H1 (cell line): ENCODE measurements at regions not wholly inside any gene's neighbourhood (a gene's known extent, or its start where the extent isn't known, plus 50 kb on each side); places are given as distances from the start of the nearest gene placed in this dataset.

ENCODE experiments used
- CTCF ChIA-PET: fragments of 300-600 bp; sonication (Branson Sonifier 250); formaldehyde crosslinking; loops from one replicate; lab custom pipeline; 2021; ENCODE audit not compliant: partially characterized antibody; lab: Charles Lee
- POLR2A ChIA-PET: fragments of 300-600 bp; sonication (Branson Sonifier 250); formaldehyde crosslinking; loops from one replicate; lab custom pipeline; 2021; ENCODE audit warnings: inconsistent platforms; ENCODE audit not compliant: partially characterized antibody; lab: Charles Lee
- DNase-seq, 2 experiments: peaks; one replicate each; pipeline versions ENCODE4 v3.0.0 to v3.0.0-alpha.2; 2010 to 2022; ENCODE audit warnings: low spot score in 2 of 2, low read depth in 1 of 2, mixed read lengths in 1 of 2
- FAIRE-seq: peaks from 2 replicates; lab custom pipeline; 2011; peaks lifted over from hg19 to GRCh38; lab: Jason Lieb, UNC
- H2AFZ ChIP-seq: 2 replicates; pipeline ENCODE4 v1.8.1; 2012; ENCODE audit warnings: low read length, inconsistent platforms
- H2AK5ac ChIP-seq: 2 replicates; pipeline ENCODE4 v1.6.1; 2013; ENCODE audit warnings: low read depth, low read length
- H2BK120ac ChIP-seq: replicated peaks from 2 replicates; pipeline ENCODE3; 2013; ENCODE audit warnings: low read depth, low read length, inconsistent platforms
- H2BK12ac ChIP-seq: 2 replicates; pipeline ENCODE4 v1.6.1; 2013; ENCODE audit warnings: low read depth, low read length
- H2BK15ac ChIP-seq: 2 replicates; pipeline ENCODE4 v1.6.1; 2013; ENCODE audit warnings: low read length
- H2BK20ac ChIP-seq: 2 replicates; pipeline ENCODE4 v1.6.1; 2013; ENCODE audit warnings: low read length
- H2BK5ac ChIP-seq: 2 replicates; pipeline ENCODE4 v1.6.1; 2013; ENCODE audit warnings: low read depth, low read length
- H3K14ac ChIP-seq: 2 replicates; pipeline ENCODE4 v1.6.1; 2013; ENCODE audit warnings: inconsistent platforms; ENCODE audit not compliant: insufficient read length
- H3K18ac ChIP-seq: 2 replicates; pipeline ENCODE4 v1.6.1; 2013; ENCODE audit warnings: low read length; ENCODE audit errors: extremely low read depth
- H3K23ac ChIP-seq: 2 replicates; pipeline ENCODE4 v1.6.1; 2013; ENCODE audit warnings: inconsistent platforms; ENCODE audit not compliant: insufficient read length
- H3K23me2 ChIP-seq: 2 replicates; pipeline ENCODE4 v1.6.1; 2013; ENCODE audit warnings: low read depth, low read length
- H3K27ac ChIP-seq: 2 replicates; pipeline ENCODE4 v1.6.1; 2011; ENCODE audit warnings: low read depth, low read length, inconsistent platforms
- H3K27me3 ChIP-seq, 4 experiments: replicated peaks in 1 of 4; 1 replicate in 1 of 4; 2 replicates in 3 of 4; pipeline versions ENCODE4 v1.6.1 to v1.8.1; 2011 to 2013; ENCODE audit warnings: low read length in 3 of 4, mild to moderate bottlenecking in 3 of 4, inconsistent platforms in 2 of 4, mixed read lengths in 2 of 4, moderate library complexity in 1 of 4; ENCODE audit not compliant: control insufficient read depth in 3 of 4, insufficient read depth in 3 of 4; ENCODE audit errors: extremely low read depth in 1 of 4
- H3K36me3 ChIP-seq, 4 experiments: 2 replicates each; pipeline versions ENCODE4 v1.6.1 to v1.8.1; 2011 to 2013; ENCODE audit warnings: mild to moderate bottlenecking in 4 of 4, low read length in 3 of 4, moderate library complexity in 2 of 4, control low read depth in 1 of 4, inconsistent platforms in 1 of 4; ENCODE audit not compliant: insufficient read depth in 4 of 4, control insufficient read depth in 2 of 4
- H3K4ac ChIP-seq: replicated peaks from 2 replicates; pipeline ENCODE3; 2013; ENCODE audit warnings: low read length, low read depth, mixed read lengths, inconsistent platforms; ENCODE audit not compliant: insufficient read length
- H3K4me1 ChIP-seq, 4 experiments: replicated peaks in 1 of 4; 1 replicate in 1 of 4; 2 replicates in 3 of 4; pipeline versions ENCODE4 v1.6.1 to v1.8.1; 2011 to 2013; ENCODE audit warnings: low read length in 3 of 4, inconsistent platforms in 2 of 4, mixed read lengths in 1 of 4; ENCODE audit not compliant: insufficient read depth in 4 of 4, control insufficient read depth in 3 of 4
- H3K4me2 ChIP-seq, 2 experiments: 2 replicates each; pipeline versions ENCODE4 v1.6.1 to v1.8.1; 2011 to 2013; ENCODE audit warnings: low read depth in 2 of 2, low read length in 2 of 2, control low read depth in 1 of 2, inconsistent platforms in 1 of 2, mild to moderate bottlenecking in 1 of 2; ENCODE audit not compliant: insufficient read depth in 1 of 2
- H3K4me3 ChIP-seq, 4 experiments: fragments of 200-600, 300-600 bp in 1 of 4; sonication (generic), shearing (Covaris generic), sonication (Bioruptor Twin) in 1 of 4; 2 replicates each; pipeline versions ENCODE4 v1.5.1 to v1.8.1; 2011 to 2016; ENCODE audit warnings: low read length in 4 of 4, low read depth in 3 of 4, control low read depth in 2 of 4, inconsistent platforms in 2 of 4, mild to moderate bottlenecking in 2 of 4, mixed read lengths in 1 of 4, moderate library complexity in 1 of 4; ENCODE audit not compliant: insufficient read depth in 2 of 4; ENCODE audit errors: extremely low read depth in 1 of 4
- H3K56ac ChIP-seq: replicated peaks from 2 replicates; pipeline ENCODE3; 2013; ENCODE audit warnings: low read depth, mild to moderate bottlenecking, mixed read lengths, low read length, inconsistent platforms; ENCODE audit not compliant: insufficient read length
- H3K79me1 ChIP-seq: 2 replicates; pipeline ENCODE4 v1.6.1; 2013; ENCODE audit warnings: low read depth, low read length, control low read depth
- H3K79me2 ChIP-seq, 2 experiments: 2 replicates each; pipeline versions ENCODE4 v1.6.1 to v1.8.1; 2012 to 2013; ENCODE audit warnings: low read length in 2 of 2, mild to moderate bottlenecking in 2 of 2, inconsistent platforms in 1 of 2; ENCODE audit not compliant: insufficient read depth in 2 of 2, control insufficient read depth in 1 of 2
- H3K9ac ChIP-seq, 4 experiments: replicated peaks in 1 of 4; 1 replicate in 1 of 4; 2 replicates in 3 of 4; pipeline versions ENCODE4 v1.6.1 to v1.8.1; 2011 to 2013; ENCODE audit warnings: low read depth in 3 of 4, low read length in 3 of 4, control low read depth in 2 of 4, mild to moderate bottlenecking in 2 of 4, moderate library complexity in 2 of 4, inconsistent platforms in 1 of 4; ENCODE audit errors: extremely low read depth in 1 of 4
- H3K9me3 ChIP-seq, 2 experiments: 2 replicates each; pipeline versions ENCODE4 v1.6.1 to v1.8.1; 2012 to 2013; ENCODE audit warnings: mild to moderate bottlenecking in 2 of 2, moderate library complexity in 2 of 2, control low read depth in 1 of 2, inconsistent platforms in 1 of 2, low read depth in 1 of 2, low read length in 1 of 2, mixed read lengths in 1 of 2; ENCODE audit not compliant: insufficient read depth in 2 of 2
- H4K20me1 ChIP-seq, 2 experiments: replicated peaks in 1 of 2; 2 replicates each; pipeline versions ENCODE3 to v1.8.1; 2011 to 2013; ENCODE audit warnings: inconsistent platforms in 2 of 2, low read length in 2 of 2, mild to moderate bottlenecking in 1 of 2; ENCODE audit not compliant: insufficient read depth in 2 of 2, control insufficient read depth in 1 of 2
- H4K5ac ChIP-seq: 2 replicates; pipeline ENCODE4 v1.6.1; 2013; ENCODE audit warnings: low read length, low read depth, mixed read lengths, inconsistent platforms; ENCODE audit not compliant: insufficient read length
- H4K8ac ChIP-seq: 2 replicates; pipeline ENCODE4 v1.8.0; 2013; ENCODE audit warnings: mild to moderate bottlenecking, moderate library complexity, low read length, inconsistent platforms; ENCODE audit not compliant: insufficient read depth; ENCODE audit errors: extremely low read depth
- H4K91ac ChIP-seq: replicated peaks from 2 replicates; pipeline ENCODE3; 2013; ENCODE audit warnings: low read length, mixed read lengths, inconsistent platforms; ENCODE audit not compliant: insufficient read length
- ASH2L ChIP-seq: fragments of 200-600, 300-600 bp; sonication (generic); IDR thresholded peaks from one replicate; pipeline ENCODE4 v1.7.1; 2017; ENCODE audit warnings: low read length
- NRF1 ChIP-seq: IDR thresholded peaks from 2 replicates; pipeline ENCODE4 v1.6.1; 2011; ENCODE audit warnings: mild to moderate bottlenecking, low read depth, low read length, improper control_type of control experiment
- POLR2AphosphoS5 ChIP-seq: IDR thresholded peaks from 2 replicates; pipeline ENCODE4 v1.6.1; 2011; ENCODE audit warnings: low read depth, low read length
- RNF2 ChIP-seq: fragments of 200-900, 300-1000 bp; sonication (generic); IDR thresholded peaks from 2 replicates; pipeline ENCODE4 v1.7.1; 2016; ENCODE audit warnings: borderline replicate concordance, low read depth, mild to moderate bottlenecking, antibody characterized with exemption, low read length; ENCODE audit not compliant: poor library complexity, severe bottlenecking; ENCODE audit errors: missing control alignments
- SP1 ChIP-seq: IDR thresholded peaks from 2 replicates; pipeline ENCODE4 v1.6.1; 2011; ENCODE audit warnings: low read depth, low read length
- WGBS, 2 experiments: shearing (Covaris generic) in 1 of 2; methylation state at CpG; one replicate each; pipeline versions ENCODE4 v1.1.6 to v1.1.7; 2013 to 2015; ENCODE audit warnings: low lambda C conversion rate in 2 of 2, mixed read lengths in 2 of 2, inconsistent platforms in 1 of 2, low coverage in 1 of 2, missing lambda C conversion rate in 1 of 2; ENCODE audit not compliant: insufficient replicate concordance in 2 of 2, insufficient coverage in 1 of 2, insufficient read length in 1 of 2; ENCODE audit errors: extremely low coverage in 1 of 2, missing lambda C conversion rate in 1 of 2; 5-methylcytosine and 5-hydroxymethylcytosine counted together

DNA sequence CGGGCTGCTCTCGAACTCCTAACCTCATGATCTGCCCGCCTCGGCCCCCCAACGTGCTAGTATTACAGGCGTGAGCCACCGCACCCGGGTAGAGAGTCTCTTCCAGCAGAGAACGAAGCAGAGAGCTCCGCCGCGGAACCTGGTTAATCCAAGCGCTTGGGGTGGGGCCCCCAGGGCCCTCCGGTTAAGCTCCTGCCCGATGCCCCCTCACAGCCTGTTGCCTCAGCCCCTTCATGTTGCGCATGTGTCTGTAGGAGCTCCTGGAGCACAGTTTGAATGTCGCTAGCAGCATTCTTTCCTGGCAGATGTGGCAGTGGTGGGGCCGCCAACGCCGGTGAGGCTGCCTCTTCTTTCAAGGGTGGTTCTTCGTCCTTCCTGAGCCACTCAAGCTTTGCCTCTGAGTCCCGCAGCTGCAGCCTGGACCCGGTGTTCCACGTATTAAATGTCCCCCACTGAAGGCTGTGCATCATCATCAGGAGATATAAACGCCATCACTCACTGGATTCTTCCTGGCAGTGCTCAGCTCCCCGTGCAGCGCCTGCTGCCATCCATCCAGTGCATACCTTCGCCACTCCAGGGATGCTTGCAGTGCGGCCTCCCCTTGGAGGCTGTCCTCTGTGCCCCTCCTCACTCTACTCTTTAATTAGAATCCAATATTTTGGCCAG is 1919.3 kb downstream of the PCDH9 start:
- CTCF ChIA-PET = interaction anchor here (0.7 kb wide), 1 partner anchor 853 kb away, joined by 3 read pairs; no protein-coding TSS in a partner anchor

More for the DNA sequence above, 1919.3 kb downstream of the PCDH9 start:
- H4K8ac ChIP-seq = no peak overlapping the region
- H3K56ac ChIP-seq = no peak overlapping the region
- H2BK120ac ChIP-seq = no peak overlapping the region
- H3K4ac ChIP-seq = no peak overlapping the region
- 92% methylated on average over 29 of the region's 29 CpGs; no CpG with 5 or more reads in 1 of the 2 experiments for WGBS, 2 experiments
- no peaks in the 10 kb centered on the region for H3K4me1 ChIP-seq
- no peak for TF ChIP-seq RNF2
- TF ChIP-seq POLR2AphosphoS5 = no peak
- no peak for TF ChIP-seq NRF1
- no peak for TF ChIP-seq SP1
- TF ChIP-seq ASH2L = no peak
- no peak overlapping the region for H4K91ac ChIP-seq
- DNase-seq = no peak
- H3K23me2 ChIP-seq = no peaks in the 10 kb centered on the region
- H3K36me3 ChIP-seq = no peaks in the 10 kb centered on the region
- no peak overlapping the region for H2BK20ac ChIP-seq
- H2AFZ ChIP-seq = no peak overlapping the region
- H4K5ac ChIP-seq = no peak overlapping the region
- FAIRE-seq = no peak
- H3K23ac ChIP-seq = no peak overlapping the region
- no peaks in the 10 kb centered on the region for H4K20me1 ChIP-seq
- no peak overlapping the region for H2BK5ac ChIP-seq
- no peak overlapping the region for H2BK15ac ChIP-seq
- no peak overlapping the region for H3K27ac ChIP-seq
- no peak overlapping the region for H3K14ac ChIP-seq
- no peak overlapping the region for H3K4me3 ChIP-seq
- H3K4me2 ChIP-seq = no peak overlapping the region
- H3K9me3 ChIP-seq = peaks cover 11 to 16% of the 10 kb centered on the region in 2 experiments
- no peak overlapping the region for H3K9ac ChIP-seq
- no peaks in the 10 kb centered on the region for H3K79me1 ChIP-seq
- no peaks in the 10 kb centered on the region for H3K27me3 ChIP-seq
- H2BK12ac ChIP-seq = no peak overlapping the region
- H2AK5ac ChIP-seq = no peak overlapping the region
- POLR2A ChIA-PET = no interaction called here
- no peak overlapping the region for H3K18ac ChIP-seq
- H3K79me2 ChIP-seq = no peaks in the 10 kb centered on the region
